ENCODE measurements at regions not wholly inside any gene's neighbourhood (a gene's known extent, or its start where the extent isn't known, plus 50 kb on each side); places are given as distances from the start of the nearest gene placed in this dataset.

DNA sequence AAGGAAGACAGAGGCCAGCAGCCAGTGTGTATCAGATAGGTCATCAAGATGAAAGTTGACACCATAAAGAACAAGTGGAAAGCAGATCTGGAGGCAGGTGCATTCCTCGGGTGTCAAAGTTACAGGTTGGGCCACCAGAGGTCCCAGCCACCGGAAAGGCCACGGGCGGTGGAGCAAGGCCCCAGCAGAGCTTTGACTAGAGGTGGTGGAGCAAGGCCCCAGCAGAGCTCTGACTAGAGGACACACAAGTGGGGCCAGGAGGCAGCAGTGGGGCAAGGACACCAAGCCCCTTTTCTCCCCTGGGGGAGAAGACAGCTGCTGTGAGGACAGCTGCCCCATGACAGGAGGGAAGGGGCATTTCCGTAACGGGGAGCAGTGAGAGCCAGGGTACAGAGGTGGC lies 115.1 kb downstream of the GYPC start:
- no peak for DNase-seq
- in situ Hi-C loops (cut with HindIII; ENCODE audit: low pct_ligation_motif_present, low pct_unique_long_range_greater_than_20kb, low sequenced_read_pairs) = no loop called here

DNA sequence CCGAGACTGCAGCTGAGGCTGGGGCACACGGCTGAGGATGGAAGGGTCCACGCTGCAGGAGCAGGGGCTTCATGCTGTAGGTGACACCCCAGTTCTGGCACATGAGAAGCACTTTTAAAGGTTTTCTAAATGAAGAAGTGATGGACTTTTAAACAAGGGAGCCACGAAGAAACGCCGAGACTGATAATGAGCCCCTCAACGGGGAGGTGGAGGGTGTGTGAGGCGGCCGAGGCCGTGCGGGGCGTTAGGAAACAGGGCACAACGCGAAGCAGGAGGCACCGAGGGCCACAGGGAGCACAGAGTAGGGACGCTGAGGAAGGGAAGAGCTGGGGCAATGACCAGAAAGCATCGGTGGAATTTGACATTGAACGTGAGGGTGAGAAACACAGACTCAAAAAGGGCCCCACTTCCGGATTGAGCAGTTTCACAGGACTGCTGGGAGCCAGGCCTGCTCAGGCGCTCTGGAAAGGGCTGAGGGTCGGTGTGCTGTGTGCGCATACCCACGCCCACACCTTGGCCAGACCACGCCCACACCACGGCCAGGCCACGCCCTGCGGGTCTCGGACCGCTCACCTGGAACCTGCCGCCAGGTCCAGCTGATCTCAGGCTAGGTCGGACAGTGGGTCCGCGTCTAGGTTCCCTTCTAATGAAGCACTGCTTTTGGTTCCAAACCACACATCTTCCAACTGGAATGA lies 115.7 kb downstream of the GYPC start:
- in situ Hi-C loops (cut with HindIII; ENCODE audit: low pct_ligation_motif_present, low pct_unique_long_range_greater_than_20kb, low sequenced_read_pairs) = no loop called here
- DNase-seq = no peak

- no peak for DNase-seq
- in situ Hi-C loops (cut with HindIII; ENCODE audit: low pct_ligation_motif_present, low pct_unique_long_range_greater_than_20kb, low sequenced_read_pairs) = no loop called here
Measured at GRCh38 chr2:126774290-126774689, 118.3 kb downstream of the GYPC start.

DNA sequence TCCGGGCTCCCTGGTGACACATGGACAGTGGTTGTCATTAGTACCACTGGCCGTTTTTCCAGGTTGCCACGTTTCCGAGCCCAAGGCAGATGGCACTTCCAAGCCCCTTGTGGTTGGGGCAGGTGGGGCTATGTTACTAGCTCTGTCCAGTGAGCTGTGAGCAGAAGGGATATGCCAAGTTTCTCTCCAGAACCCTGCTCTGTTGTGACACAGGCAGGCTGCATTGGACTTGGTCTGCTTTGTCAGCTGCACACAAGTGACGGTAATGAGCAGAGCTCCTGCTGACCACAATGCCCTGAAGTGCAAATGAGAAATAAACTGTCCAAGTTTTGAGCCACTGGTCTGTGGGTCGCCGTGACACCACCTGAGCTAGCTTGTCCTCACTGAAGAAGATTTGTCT lies 118.8 kb downstream of the GYPC start:
- no peak for DNase-seq
- in situ Hi-C loops (cut with HindIII; ENCODE audit: low pct_ligation_motif_present, low pct_unique_long_range_greater_than_20kb, low sequenced_read_pairs) = no loop called here

GRCh38 chr2:126775300-126775985 lies 119.5 kb downstream of the GYPC start:
- no peak for DNase-seq
- in situ Hi-C loops (cut with HindIII; ENCODE audit: low pct_ligation_motif_present, low pct_unique_long_range_greater_than_20kb, low sequenced_read_pairs) = no loop called here

GRCh38 chr2:126776255-126776654 lies 120.3 kb downstream of the GYPC start:
- in situ Hi-C loops (cut with HindIII; ENCODE audit: low pct_ligation_motif_present, low pct_unique_long_range_greater_than_20kb, low sequenced_read_pairs) = no loop called here
- no peak for DNase-seq

DNA sequence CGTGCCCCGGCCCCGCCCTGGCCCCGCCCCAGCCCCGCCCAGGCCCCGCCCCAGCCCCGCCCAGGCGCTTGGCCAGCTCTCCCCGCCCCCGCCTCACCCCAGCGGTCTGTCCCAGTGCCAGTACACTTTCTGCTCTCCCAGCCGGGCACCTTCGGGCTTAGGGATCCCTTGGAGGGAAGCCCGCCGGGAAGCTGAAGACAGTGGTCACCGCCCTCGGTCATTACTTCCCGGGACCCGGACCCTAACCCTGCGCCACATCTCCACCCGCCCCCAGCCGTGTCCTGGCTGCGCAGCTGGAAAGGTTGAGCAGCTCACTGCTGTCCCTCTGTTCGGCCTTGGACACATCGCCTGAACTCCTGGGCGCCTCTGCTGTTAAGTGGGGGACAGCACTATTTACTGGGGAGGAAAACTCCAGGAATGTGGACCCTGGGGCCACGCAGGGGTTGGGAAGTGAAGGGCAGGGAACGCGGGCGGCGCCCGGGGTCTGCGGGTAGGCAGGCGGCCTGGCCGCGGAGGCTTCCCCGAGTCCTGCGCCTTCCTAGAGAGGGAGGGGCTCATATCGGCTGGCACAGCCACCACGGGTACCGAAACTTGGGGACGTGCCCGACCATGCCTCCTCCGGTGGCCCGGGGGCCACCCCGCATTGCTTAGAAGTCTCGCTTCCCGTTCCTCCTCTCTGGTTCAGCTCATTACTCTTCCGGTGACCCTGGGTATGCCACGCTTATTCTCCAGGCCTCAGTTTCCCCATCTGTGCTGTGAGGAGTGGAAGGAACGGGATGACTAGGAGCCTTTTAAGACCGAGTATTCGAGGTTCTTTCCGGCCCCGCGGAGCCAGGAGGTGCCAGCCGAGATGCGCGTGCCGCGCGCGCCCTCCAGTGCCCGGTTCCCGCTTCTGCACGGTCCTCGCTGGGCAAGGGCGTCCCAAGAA lies 121.0 kb downstream of the GYPC start:
- in situ Hi-C loops (cut with HindIII; ENCODE audit: low pct_ligation_motif_present, low pct_unique_long_range_greater_than_20kb, low sequenced_read_pairs) = no loop called here
- peak; percentile 66 for DNase-seq

- no peak for DNase-seq
- in situ Hi-C loops (cut with HindIII; ENCODE audit: low pct_ligation_motif_present, low pct_unique_long_range_greater_than_20kb, low sequenced_read_pairs) = no loop called here
Measured at GRCh38 chr2:126777620-126777978, 121.1 kb upstream of the TEX51 start.

DNA sequence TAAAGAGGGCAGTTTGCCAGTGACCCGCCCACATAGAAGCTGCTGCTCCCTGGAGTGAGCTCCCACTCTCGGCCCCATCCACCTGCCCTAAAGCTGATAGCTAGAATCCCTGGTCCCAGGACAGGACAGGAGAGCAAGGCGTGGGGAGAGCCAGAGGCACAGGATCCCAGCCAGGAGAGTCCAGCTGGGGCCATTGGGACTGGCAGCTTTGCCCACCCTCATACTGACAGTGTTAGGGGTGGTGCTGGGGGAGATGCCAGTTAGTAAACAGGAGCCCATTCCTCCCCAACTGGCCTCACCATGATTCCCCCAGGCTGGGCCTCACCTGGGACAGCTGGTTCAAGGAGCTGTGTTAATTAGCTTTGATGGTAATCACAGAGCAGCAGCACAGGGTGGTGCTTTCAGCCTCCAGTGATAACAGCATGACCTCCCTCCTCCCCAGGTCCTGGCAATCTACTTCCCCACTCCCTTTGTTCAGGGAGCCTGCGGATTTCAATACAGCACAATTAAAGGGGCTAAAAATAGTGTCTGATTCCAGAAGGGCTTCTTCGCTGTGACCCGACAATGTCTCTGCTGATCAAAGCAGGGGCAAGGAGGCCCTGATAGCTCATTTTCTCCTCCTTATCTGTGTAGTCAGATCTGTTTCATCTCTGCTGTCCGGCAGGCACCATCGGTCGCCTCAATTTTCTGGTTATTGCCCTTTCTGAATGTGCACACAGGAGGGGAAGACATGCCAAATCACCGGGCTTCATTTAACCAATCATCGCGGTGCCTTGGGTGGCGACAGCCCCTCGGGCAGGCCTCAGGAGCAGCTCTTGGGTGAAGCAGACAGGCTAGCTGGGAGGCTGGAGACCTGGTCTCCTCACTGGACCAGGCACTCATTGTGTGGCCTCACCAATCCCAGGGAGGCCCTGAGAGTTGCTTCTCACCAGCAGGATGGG lies 119.9 kb upstream of the TEX51 start:
- DNase-seq = no peak

DNA sequence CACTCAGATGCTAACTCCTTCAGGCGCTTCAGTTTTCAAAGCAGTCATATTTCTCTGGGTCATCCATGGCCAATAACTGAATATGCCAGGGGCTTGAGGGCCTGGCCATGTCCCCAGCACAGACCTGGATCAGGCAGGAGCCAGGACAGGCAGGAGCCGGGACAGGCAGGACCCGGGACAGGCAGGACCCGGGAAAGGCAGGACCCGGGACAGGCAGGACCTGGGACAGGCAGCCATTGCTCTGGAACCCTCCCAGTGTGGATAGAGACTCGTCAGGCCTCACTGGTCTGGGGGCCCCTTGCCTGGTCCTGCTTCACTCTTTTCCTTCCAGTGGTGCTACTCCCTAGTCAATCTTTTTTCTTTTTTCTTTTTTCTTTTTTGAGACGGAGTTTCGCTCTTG lies 117.5 kb upstream of the TEX51 start:
- no peak for DNase-seq
- in situ Hi-C loops (cut with HindIII; ENCODE audit: low pct_ligation_motif_present, low pct_unique_long_range_greater_than_20kb, low sequenced_read_pairs) = no loop called here

More for the DNA sequence above, 119.9 kb upstream of the TEX51 start:
- in situ Hi-C loops (cut with HindIII; ENCODE audit: low pct_ligation_motif_present, low pct_unique_long_range_greater_than_20kb, low sequenced_read_pairs) = no loop called here

- DNase-seq = no peak
- in situ Hi-C loops (cut with HindIII; ENCODE audit: low pct_ligation_motif_present, low pct_unique_long_range_greater_than_20kb, low sequenced_read_pairs) = no loop called here
Measured at GRCh38 chr2:126781806-126782205, 116.9 kb upstream of the TEX51 start.

GRCh38 chr2:126782648-126783047 lies 116.0 kb upstream of the TEX51 start:
- DNase-seq = no peak
- in situ Hi-C loops (cut with HindIII; ENCODE audit: low pct_ligation_motif_present, low pct_unique_long_range_greater_than_20kb, low sequenced_read_pairs) = no loop called here

GRCh38 chr2:126783341-126783740 lies 115.3 kb upstream of the TEX51 start:
- no peak for DNase-seq
- in situ Hi-C loops (cut with HindIII; ENCODE audit: low pct_ligation_motif_present, low pct_unique_long_range_greater_than_20kb, low sequenced_read_pairs) = no loop called here

DNA sequence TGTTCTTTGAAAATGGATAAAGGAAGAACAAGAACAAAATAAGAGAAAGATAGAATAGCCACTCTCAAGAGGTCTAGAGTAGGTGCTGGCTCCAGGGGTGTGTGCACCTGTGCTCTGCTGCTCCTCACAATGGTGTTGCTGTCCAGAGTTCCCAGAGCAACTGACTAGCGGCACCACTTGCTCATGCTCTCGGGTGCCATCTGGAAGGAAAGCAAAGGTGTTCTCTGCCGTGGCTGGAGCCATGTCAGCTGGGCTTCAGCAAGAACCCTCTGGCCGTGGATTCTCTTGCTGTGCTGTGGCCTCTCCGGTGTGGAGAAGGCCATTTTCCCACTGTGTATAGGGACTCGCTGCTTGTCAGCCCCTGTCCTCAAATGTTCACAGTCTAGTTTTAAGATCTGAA lies 114.6 kb upstream of the TEX51 start:
- in situ Hi-C loops (cut with HindIII; ENCODE audit: low pct_ligation_motif_present, low pct_unique_long_range_greater_than_20kb, low sequenced_read_pairs) = no loop called here
- DNase-seq = no peak

- no peak for DNase-seq
- in situ Hi-C loops (cut with HindIII; ENCODE audit: low pct_ligation_motif_present, low pct_unique_long_range_greater_than_20kb, low sequenced_read_pairs) = no loop called here
Measured at GRCh38 chr2:126784621-126785020, 114.1 kb upstream of the TEX51 start.

GRCh38 chr2:126785236-126785635 lies 113.5 kb upstream of the TEX51 start:
- in situ Hi-C loops (cut with HindIII; ENCODE audit: low pct_ligation_motif_present, low pct_unique_long_range_greater_than_20kb, low sequenced_read_pairs) = no loop called here
- no peak for DNase-seq

- in situ Hi-C loops (cut with HindIII; ENCODE audit: low pct_ligation_motif_present, low pct_unique_long_range_greater_than_20kb, low sequenced_read_pairs) = no loop called here
- DNase-seq = no peak
Measured at GRCh38 chr2:126785862-126786261, 112.8 kb upstream of the TEX51 start.

- in situ Hi-C loops (cut with HindIII; ENCODE audit: low pct_ligation_motif_present, low pct_unique_long_range_greater_than_20kb, low sequenced_read_pairs) = no loop called here
- no peak for DNase-seq
Measured at GRCh38 chr2:126786765-126787164, 111.9 kb upstream of the TEX51 start.
